K562 (cell line): ENCODE measurements at regions not wholly inside any gene's neighbourhood (a gene's known extent, or its start where the extent isn't known, plus 50 kb on each side); places are given as distances from the start of the nearest gene placed in this dataset.
A peak's percentile ranks its signal among the peaks of the same experiment; 100 is the strongest.
"Not testable (repeated sequence)": the region's sequence is repeated elsewhere in the genome, so short reads cannot be mapped to it uniquely, and the experiment has no call there.

Experiments
- ATAC-seq: fragments of 200-7000 bp; cut with Tn5 transposase; 3 replicates; pipeline ENCODE4 v1.9.1; 2020; ENCODE audit warnings: moderate library complexity
- BruUV-seq: library from RNA; stranded (reverse); fragments of 400-500 nt; replicated peaks from 2 replicates; lab custom pipeline; 2021; lab: Mats Ljungman, UMichigan
- CTCF ChIA-PET: fragments of 300-600 bp; formaldehyde crosslinking; extraction: SDS; loops from one replicate; lab custom pipeline; 2021; ENCODE audit warnings: low intra/inter-chr PET ratio; lab: Yijun Ruan, JAX
- POLR2A ChIA-PET: fragments of 300-600, 350-650 bp; sonication (Branson Sonifier 250); formaldehyde crosslinking; extraction: SDS; loops from one replicate; lab custom pipeline; 2021; ENCODE audit warnings: antibody characterized with exemption, inconsistent platforms; lab: Yijun Ruan, JAX
- DNase-seq, 4 experiments: peaks; one replicate each; pipeline versions ENCODE4 v3.0.0 to v3.0.0-alpha.2; 2011 to 2018; ENCODE audit warnings: low spot score in 3 of 4, mixed read lengths in 3 of 4; ENCODE audit errors: extremely low read depth in 1 of 4
- FAIRE-seq: peaks from 2 replicates; lab custom pipeline; 2011; peaks lifted over from hg19 to GRCh38; lab: Jason Lieb, UNC
- H2AFZ ChIP-seq: 2 replicates; pipeline ENCODE4 v1.6.0; 2011; ENCODE audit warnings: low read depth, low read length, control low read depth, inconsistent platforms
- H3K27ac ChIP-seq: fragments of 200-600 bp; 3 replicates; pipeline ENCODE4 v1.8.0; 2011; ENCODE audit warnings: low read depth, mild to moderate bottlenecking, control low read depth, inconsistent platforms, low read length, moderate library complexity, mixed read lengths; ENCODE audit errors: extremely low read depth
- H3K27me3 ChIP-seq, 2 experiments: fragments of 300-600 bp in 1 of 2; 2 replicates in 1 of 2; 3 replicates in 1 of 2; pipeline versions ENCODE4 v1.6.0 to v1.8.0; 2011; ENCODE audit warnings: inconsistent platforms in 2 of 2, low read length in 2 of 2, mild to moderate bottlenecking in 1 of 2, mixed read lengths in 1 of 2, moderate library complexity in 1 of 2; ENCODE audit not compliant: control insufficient read depth in 2 of 2, insufficient read depth in 2 of 2
- H3K36me3 ChIP-seq: fragments of 300-600 bp; 3 replicates; pipeline ENCODE4 v1.8.0; 2011; ENCODE audit warnings: mild to moderate bottlenecking, low read length, inconsistent platforms; ENCODE audit not compliant: control insufficient read depth, insufficient read depth
- H3K4me1 ChIP-seq, 2 experiments: fragments of 200-600 bp in 1 of 2; replicated peaks in 1 of 2; 2 replicates in 1 of 2; 3 replicates in 1 of 2; pipeline versions ENCODE4 v1.5.1 to v1.8.0; 2011; ENCODE audit warnings: inconsistent platforms in 2 of 2, low read length in 2 of 2, mild to moderate bottlenecking in 1 of 2, mixed read lengths in 1 of 2, moderate library complexity in 1 of 2; ENCODE audit not compliant: control insufficient read depth in 2 of 2, insufficient read depth in 2 of 2
- H3K4me2 ChIP-seq: 2 replicates; pipeline ENCODE4 v1.6.1; 2011; ENCODE audit warnings: low read length, control low read depth, inconsistent platforms, mixed read lengths; ENCODE audit not compliant: insufficient read depth
- H3K4me3 ChIP-seq: fragments of 200-600 bp; sonication (generic), shearing (Covaris generic); 2 replicates; pipeline ENCODE4 v1.5.1; 2016; ENCODE audit warnings: control low read depth, inconsistent platforms
- H3K79me2 ChIP-seq: fragments of 200-600 bp; 3 replicates; pipeline ENCODE4 v1.8.0; 2011; ENCODE audit warnings: low read length, inconsistent platforms; ENCODE audit not compliant: control insufficient read depth, insufficient read depth
- H3K9ac ChIP-seq, 2 experiments: 2 replicates each; pipeline versions ENCODE4 v1.6.0 to v1.6.1; 2011; ENCODE audit warnings: low read depth in 2 of 2, low read length in 2 of 2, control low read depth in 1 of 2, inconsistent platforms in 1 of 2, mild to moderate bottlenecking in 1 of 2, mixed read lengths in 1 of 2; ENCODE audit not compliant: insufficient read depth in 1 of 2
- H3K9me1 ChIP-seq: one replicate; pipeline ENCODE4 v1.6.0; 2011; ENCODE audit warnings: inconsistent platforms, mild to moderate bottlenecking, low read length, moderate library complexity; ENCODE audit not compliant: control insufficient read depth, insufficient read depth
- H3K9me3 ChIP-seq: replicated peaks from 2 replicates; pipeline ENCODE4 v1.5.1; 2011; ENCODE audit warnings: low read depth, low read length, inconsistent platforms; ENCODE audit not compliant: control insufficient read depth, insufficient read depth
- H4K20me1 ChIP-seq: replicated peaks from 2 replicates; pipeline ENCODE4 v1.6.1; 2011; ENCODE audit warnings: low read length, inconsistent platforms, mixed read lengths; ENCODE audit not compliant: control insufficient read depth, insufficient read depth
- E2F3 ChIP-seq: fragments of 250-450 bp; sonication (Bioruptor Pico); IDR thresholded peaks from 2 replicates; pipeline ENCODE4 v1.4.0; 2020; ENCODE audit warnings: mild to moderate bottlenecking
- HDAC1 ChIP-seq, 2 experiments: fragments of 450-650 bp; IDR thresholded peaks; 2 replicates each; pipeline ENCODE4 v1.6.1; 2016 to 2017; ENCODE audit warnings: inconsistent platforms in 1 of 2, mild to moderate bottlenecking in 1 of 2, moderate library complexity in 1 of 2
- ILF3 ChIP-seq: fragments of 450-650 bp; IDR thresholded peaks from 2 replicates; pipeline ENCODE4 v1.6.1; 2018; ENCODE audit warnings: antibody characterized with exemption, mild to moderate bottlenecking, moderate library complexity, borderline replicate concordance
- NR4A1 ChIP-seq, 2 experiments: fragments of 250-450 bp in 1 of 2; fragments of 450-650 bp in 1 of 2; sonication (Bioruptor Pico) in 1 of 2; IDR thresholded peaks; 2 replicates each; pipeline versions ENCODE4 v1.4.0 to v1.6.1; 2016 to 2020; ENCODE audit warnings: mild to moderate bottlenecking in 2 of 2, missing compliant biosample characterization in 1 of 2, missing genetic modification characterization in 1 of 2, moderate library complexity in 1 of 2
- PATZ1 ChIP-seq: fragments of 250-450 bp; sonication (Bioruptor Pico); IDR thresholded peaks from 2 replicates; pipeline ENCODE4 v1.5.0; 2020; ENCODE audit warnings: mild to moderate bottlenecking, borderline replicate concordance
- POLR2H ChIP-seq: IDR thresholded peaks from 2 replicates; pipeline ENCODE4 v1.6.1; 2016; ENCODE audit warnings: missing genetic modification characterization, low read depth, mild to moderate bottlenecking, control low read depth, missing compliant biosample characterization, moderate library complexity
- SMAD4 ChIP-seq: fragments of 250-450 bp; sonication (Bioruptor Pico); conservative IDR thresholded peaks from 2 replicates; pipeline ENCODE4 v1.8.0; 2021; ENCODE audit warnings: inconsistent platforms, mild to moderate bottlenecking, moderate library complexity
- SRF ChIP-seq, 2 experiments: fragments of 250-450, 450-650 bp in 1 of 2; sonication (Bioruptor Pico) in 1 of 2; sonication (generic) in 1 of 2; formaldehyde crosslinking; IDR thresholded peaks; 2 replicates each; pipeline versions ENCODE4 v1.5.0 to v1.5.1; 2020 to 2022; ENCODE audit warnings: mild to moderate bottlenecking in 1 of 2, missing genetic modification reagents in 1 of 2
- ZKSCAN1 ChIP-seq: fragments of 150-350 bp; IDR thresholded peaks from 2 replicates; pipeline ENCODE4 v1.6.1; 2016; ENCODE audit warnings: low read depth, low read length
- WGBS: fragments of 100-300 bp; shearing (Covaris generic); methylation state at CpG from one replicate; pipeline ENCODE4 v1.1.6; 2016; ENCODE audit warnings: low coverage, mixed read lengths; ENCODE audit not compliant: insufficient coverage; ENCODE audit errors: missing lambda C conversion rate; 5-methylcytosine and 5-hydroxymethylcytosine counted together
- in situ Hi-C: fragments of 300-500 bp; cut with MboI; formaldehyde crosslinking; loops from 4 replicates; pipeline ENCODE4 v1.15.0; 2018; ENCODE audit warnings: inconsistent platforms, mixed read lengths
- intact Hi-C: fragments of 100-400 bp; cut with micrococcal nuclease; formaldehyde crosslinking; loops from 2 replicates; pipeline ENCODE4 v1.14.2; 2022
- TF ChIP-seq, protein P1 (sequence below): fragments of 250-450 bp; sonication (Bioruptor Pico); IDR thresholded peaks from 2 replicates; pipeline ENCODE4 v1.8.0; 2022; ENCODE audit warnings: moderate library complexity, mild to moderate bottlenecking, inconsistent platforms
- TF ChIP-seq, protein P2 (sequence below): fragments of 450-650 bp; IDR thresholded peaks from 2 replicates; pipeline ENCODE4 v1.6.1; 2016; ENCODE audit warnings: missing biosample characterization, missing genetic modification characterization

DNA sequence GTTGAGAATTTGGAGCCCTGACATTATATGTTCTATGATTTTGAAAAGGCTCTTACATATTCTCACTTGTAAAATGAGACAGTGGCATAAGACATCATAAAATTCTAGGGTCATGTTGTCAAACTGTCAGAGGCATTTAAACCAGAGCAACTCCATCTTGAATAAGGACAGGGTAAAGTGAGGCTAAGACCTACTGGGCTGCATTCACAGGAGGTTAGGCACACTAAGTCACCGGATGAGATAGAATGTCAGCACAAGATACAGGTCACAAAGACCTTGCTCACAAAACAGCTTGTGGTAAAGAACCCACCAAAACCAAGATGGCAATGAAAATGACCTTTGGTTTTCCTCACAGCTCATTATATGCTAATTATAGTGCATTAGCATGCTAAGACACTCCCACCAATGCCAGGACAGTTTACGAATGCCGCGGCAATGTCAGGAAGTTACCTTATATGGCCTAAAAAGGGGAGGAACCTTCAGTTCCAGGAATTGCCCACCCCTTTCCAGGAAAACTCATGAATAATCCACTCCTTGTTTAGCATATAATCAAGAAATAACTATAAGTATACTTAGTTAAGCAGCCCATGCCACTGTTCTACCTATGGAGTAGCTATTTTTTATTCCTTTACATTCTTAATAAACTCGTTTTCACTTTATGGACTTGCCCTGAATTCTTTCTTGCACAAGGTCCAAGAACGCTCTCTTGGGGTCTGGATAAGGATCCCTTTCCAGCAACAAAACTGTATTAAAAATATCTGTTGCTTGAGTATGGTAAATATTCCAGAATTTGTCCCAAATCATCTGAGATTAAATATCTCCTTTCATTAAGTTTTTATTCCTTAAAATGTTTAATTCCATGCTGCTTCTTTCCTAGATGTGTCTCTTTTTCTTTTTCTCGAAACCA, 406.4 kb downstream of the METTL4 start (continued):
- TF ChIP-seq POLR2H (tag) (no peak), SRF (CRISPR knock-in tag; IDR thresholded peaks at IDR 0.05) (peak; percentile 87 to 97), ZKSCAN1 (no peak), HDAC1 (IDR thresholded peaks at IDR 0.05) (no peak), NR4A1 (CRISPR knock-in tag; IDR thresholded peaks at IDR 0.05) (no peak), NR4A1 (tag; IDR thresholded peaks at IDR 0.05) (peak; percentile 91), ILF3 (no peak), PATZ1 (CRISPR knock-in tag) (0 out of 2 replicates have a peak, but pooled peaks have one; percentile 33), E2F3 (0 out of 2 replicates have a peak, but pooled peaks have one; percentile 14), SMAD4 (CRISPR knock-in tag) (no peak)
- TF ChIP-seq, protein P1, sequence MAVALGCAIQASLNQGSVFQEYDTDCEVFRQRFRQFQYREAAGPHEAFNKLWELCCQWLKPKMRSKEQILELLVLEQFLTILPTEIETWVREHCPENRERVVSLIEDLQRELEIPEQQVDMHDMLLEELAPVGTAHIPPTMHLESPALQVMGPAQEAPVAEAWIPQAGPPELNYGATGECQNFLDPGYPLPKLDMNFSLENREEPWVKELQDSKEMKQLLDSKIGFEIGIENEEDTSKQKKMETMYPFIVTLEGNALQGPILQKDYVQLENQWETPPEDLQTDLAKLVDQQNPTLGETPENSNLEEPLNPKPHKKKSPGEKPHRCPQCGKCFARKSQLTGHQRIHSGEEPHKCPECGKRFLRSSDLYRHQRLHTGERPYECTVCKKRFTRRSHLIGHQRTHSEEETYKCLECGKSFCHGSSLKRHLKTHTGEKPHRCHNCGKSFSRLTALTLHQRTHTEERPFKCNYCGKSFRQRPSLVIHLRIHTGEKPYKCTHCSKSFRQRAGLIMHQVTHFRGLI (CRISPR knock-in tag) = no peak
- TF ChIP-seq, protein P2, sequence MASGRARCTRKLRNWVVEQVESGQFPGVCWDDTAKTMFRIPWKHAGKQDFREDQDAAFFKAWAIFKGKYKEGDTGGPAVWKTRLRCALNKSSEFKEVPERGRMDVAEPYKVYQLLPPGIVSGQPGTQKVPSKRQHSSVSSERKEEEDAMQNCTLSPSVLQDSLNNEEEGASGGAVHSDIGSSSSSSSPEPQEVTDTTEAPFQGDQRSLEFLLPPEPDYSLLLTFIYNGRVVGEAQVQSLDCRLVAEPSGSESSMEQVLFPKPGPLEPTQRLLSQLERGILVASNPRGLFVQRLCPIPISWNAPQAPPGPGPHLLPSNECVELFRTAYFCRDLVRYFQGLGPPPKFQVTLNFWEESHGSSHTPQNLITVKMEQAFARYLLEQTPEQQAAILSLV = peak; percentile 66; the same call in 1 of the 2 replicates

GRCh38 chr18:2166876-2167275, 404.4 kb downstream of the METTL4 start:
- DNase-seq = not testable (repeated sequence)

More at GRCh38 chr18:2166876-2167275, 404.4 kb downstream of the METTL4 start:
- H4K20me1 ChIP-seq, intact Hi-C loops, H3K9ac ChIP-seq, FAIRE-seq, H3K9me1 ChIP-seq, ATAC-seq, H2AFZ ChIP-seq, H3K4me2 ChIP-seq, H3K4me1 ChIP-seq, CTCF ChIA-PET, in situ Hi-C loops, H3K79me2 ChIP-seq, H3K27me3 ChIP-seq, BruUV-seq, H3K27ac ChIP-seq, H3K36me3 ChIP-seq, H3K9me3 ChIP-seq, H3K4me3 ChIP-seq: not testable (repeated sequence)
- POLR2A ChIA-PET = interaction anchor here (0.6 kb wide), 2 partner anchors 75 to 1463 kb away, joined by 3 to 4 read pairs; no protein-coding TSS in a partner anchor
- WGBS = 19% methylated on average over 9 of the region's 9 CpGs
